ENCODE measurements at regions not wholly inside any gene's neighbourhood (a gene's known extent, or its start where the extent isn't known, plus 50 kb on each side); places are given as distances from the start of the nearest gene placed in this dataset.

DNA sequence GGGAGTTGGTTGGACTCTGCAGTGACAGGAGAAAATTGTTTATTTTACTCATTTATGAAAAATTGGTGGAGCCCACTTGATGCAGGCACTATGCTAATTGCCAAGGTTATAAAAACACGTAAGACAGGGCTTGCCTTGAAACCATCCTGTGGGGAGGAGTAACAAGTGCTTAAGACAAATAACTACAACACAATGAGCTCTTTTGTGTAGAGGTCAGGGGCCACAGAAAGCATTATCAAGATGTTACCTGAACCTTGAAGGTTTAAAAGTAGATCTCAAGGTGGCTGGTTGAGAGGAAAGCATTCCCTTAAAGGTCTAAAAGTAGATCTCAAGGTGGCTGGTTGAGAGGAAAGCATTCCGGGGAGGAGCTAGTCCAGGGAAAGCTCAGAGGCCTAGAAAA lies 381.8 kb upstream of the POU3F3 start:
- Histone ChIP-seq H3K27me3 (ENCODE audit: control insufficient read depth in 1 of 2, insufficient read depth in 2 of 2, low read length in 2 of 2) (no peaks in the 10 kb centered on the region), H3K4me1 (ENCODE audit: control insufficient read depth in 2 of 2, insufficient read depth in 2 of 2, low read length in 1 of 2) (no peaks in the 10 kb centered on the region), H3K27ac (ENCODE audit: low read depth in 2 of 2, low read length in 1 of 2) (no peak overlapping the region), H3K36me3 (ENCODE audit: control insufficient read depth in 2 of 2, insufficient read depth in 2 of 2, low read length in 1 of 2) (no peaks in the 10 kb centered on the region), H3K4me3 (ENCODE audit: low read depth in 1 of 2, low read length in 2 of 2) (no peak overlapping the region), H3K9me3 (ENCODE audit: control insufficient read depth in 2 of 2, insufficient read depth in 1 of 2, low read depth in 1 of 2, low read length in 1 of 2) (no peaks in the 10 kb centered on the region)
- 74 to 84% methylated on average over 2 of the region's 2 CpGs for WGBS, 2 donors

- Histone ChIP-seq H3K27me3 (ENCODE audit: control insufficient read depth in 1 of 2, insufficient read depth in 2 of 2, low read length in 2 of 2) (no peaks in the 10 kb centered on the region), H3K4me1 (ENCODE audit: control insufficient read depth in 2 of 2, insufficient read depth in 2 of 2, low read length in 1 of 2) (no peaks in the 10 kb centered on the region), H3K9me3 (ENCODE audit: control insufficient read depth in 2 of 2, insufficient read depth in 1 of 2, low read depth in 1 of 2, low read length in 1 of 2) (no peaks in the 10 kb centered on the region), H3K36me3 (ENCODE audit: control insufficient read depth in 2 of 2, insufficient read depth in 2 of 2, low read length in 1 of 2) (no peaks in the 10 kb centered on the region), H3K4me3 (ENCODE audit: low read depth in 1 of 2, low read length in 2 of 2) (no peak overlapping the region), H3K27ac (ENCODE audit: low read depth in 2 of 2, low read length in 1 of 2) (no peak overlapping the region)
- 66 to 82% methylated on average over 2 of the region's 2 CpGs for WGBS, 2 donors
Measured at GRCh38 chr2:104473546-104473945, 380.4 kb upstream of the POU3F3 start.

DNA sequence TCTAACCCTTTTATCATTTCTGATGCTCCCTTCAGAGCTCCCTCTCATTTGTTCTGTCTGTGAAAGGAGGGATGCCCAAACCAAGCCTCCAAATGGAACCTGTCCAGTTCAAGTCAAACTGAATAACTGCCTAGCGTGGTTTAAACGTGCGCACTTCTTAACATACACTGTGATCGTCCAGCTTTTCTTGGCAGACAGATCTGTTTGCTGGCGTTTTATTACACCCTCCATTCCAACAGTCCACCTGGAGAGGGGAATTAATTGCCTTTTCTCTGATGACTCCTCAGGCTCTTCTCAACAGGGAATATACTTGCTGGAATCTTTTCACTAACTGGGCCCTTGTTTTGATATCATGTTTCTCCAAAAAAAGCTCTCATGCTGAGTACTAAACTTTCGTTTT lies 379.2 kb upstream of the POU3F3 start:
- 72 to 80% methylated on average over 6 of the region's 6 CpGs for WGBS, 2 donors
- no peaks in the 10 kb centered on the region for H3K36me3 ChIP-seq (ENCODE audit: control insufficient read depth in 2 of 2, insufficient read depth in 2 of 2, low read length in 1 of 2)
- no peak overlapping the region for H3K4me3 ChIP-seq (ENCODE audit: low read depth in 1 of 2, low read length in 2 of 2)

DNA sequence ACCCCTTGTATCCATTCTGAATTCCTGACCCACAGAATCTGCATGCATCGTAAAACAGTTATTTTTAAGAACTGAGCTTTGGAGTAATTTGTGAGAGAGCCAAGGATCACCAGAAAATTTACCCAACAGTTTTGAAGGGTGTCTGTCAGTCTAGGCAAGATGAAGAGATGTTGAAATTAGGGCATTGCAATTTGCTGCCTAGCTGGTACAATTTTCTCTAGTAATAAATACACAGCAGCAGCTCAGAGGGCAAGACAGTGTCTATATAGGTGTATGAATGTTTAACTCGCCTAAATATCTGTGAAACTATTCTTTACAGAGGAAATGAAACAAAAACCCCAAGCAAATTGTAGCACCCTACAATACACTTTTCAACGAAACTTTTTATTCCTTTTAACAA lies 377.8 kb upstream of the POU3F3 start:
- peaks cover 0 to 3% of the 10 kb centered on the region in 2 donors for H3K9me3 ChIP-seq (ENCODE audit: control insufficient read depth in 2 of 2, insufficient read depth in 1 of 2, low read depth in 1 of 2, low read length in 1 of 2)

More for the DNA sequence above, 379.2 kb upstream of the POU3F3 start:
- Histone ChIP-seq H3K4me1 (ENCODE audit: control insufficient read depth in 2 of 2, insufficient read depth in 2 of 2, low read length in 1 of 2) (no peaks in the 10 kb centered on the region), H3K9me3 (ENCODE audit: control insufficient read depth in 2 of 2, insufficient read depth in 1 of 2, low read depth in 1 of 2, low read length in 1 of 2) (no peaks in the 10 kb centered on the region), H3K27ac (ENCODE audit: low read depth in 2 of 2, low read length in 1 of 2) (no peak overlapping the region), H3K27me3 (ENCODE audit: control insufficient read depth in 1 of 2, insufficient read depth in 2 of 2, low read length in 2 of 2) (no peaks in the 10 kb centered on the region)

DNA sequence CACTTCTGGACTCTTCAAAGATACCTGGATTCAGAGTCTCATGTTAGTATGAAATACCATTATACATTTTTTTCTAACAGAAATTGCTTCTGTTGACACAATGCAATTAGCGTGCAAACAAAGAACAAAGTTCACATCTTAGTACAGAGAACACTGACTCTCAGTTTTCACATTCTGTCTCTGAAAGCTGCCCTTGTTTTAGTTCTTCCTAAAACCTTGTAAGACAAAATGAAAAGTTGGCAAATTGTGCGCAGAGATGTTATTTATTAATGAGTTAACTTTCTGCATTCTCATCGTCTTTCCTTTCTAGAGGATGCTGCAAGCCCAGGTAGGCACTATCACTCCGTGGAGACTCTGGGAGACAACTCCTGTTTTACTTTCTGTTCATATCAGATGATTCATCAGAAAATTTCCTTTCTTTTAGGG lies 377.3 kb upstream of the POU3F3 start:
- 52 to 57% methylated on average over 4 of the region's 4 CpGs for WGBS, 2 donors
- no peaks in the 10 kb centered on the region for H3K4me1 ChIP-seq (ENCODE audit: control insufficient read depth in 2 of 2, insufficient read depth in 2 of 2, low read length in 1 of 2)
- H3K36me3 ChIP-seq (ENCODE audit: control insufficient read depth in 2 of 2, insufficient read depth in 2 of 2, low read length in 1 of 2), result no peaks in the 10 kb centered on the region
- no peak overlapping the region for H3K4me3 ChIP-seq (ENCODE audit: low read depth in 1 of 2, low read length in 2 of 2)
- H3K27me3 ChIP-seq (ENCODE audit: control insufficient read depth in 1 of 2, insufficient read depth in 2 of 2, low read length in 2 of 2), result no peaks in the 10 kb centered on the region
- peaks cover 0 to 3% of the 10 kb centered on the region in 2 donors for H3K9me3 ChIP-seq (ENCODE audit: control insufficient read depth in 2 of 2, insufficient read depth in 1 of 2, low read depth in 1 of 2, low read length in 1 of 2)
- no peak overlapping the region for H3K27ac ChIP-seq (ENCODE audit: low read depth in 2 of 2, low read length in 1 of 2)

More for the DNA sequence above, 377.8 kb upstream of the POU3F3 start:
- 62 to 66% methylated on average over 3 of the region's 3 CpGs for WGBS, 2 donors
- no peak overlapping the region for H3K4me3 ChIP-seq (ENCODE audit: low read depth in 1 of 2, low read length in 2 of 2)
- H3K27me3 ChIP-seq (ENCODE audit: control insufficient read depth in 1 of 2, insufficient read depth in 2 of 2, low read length in 2 of 2), result no peaks in the 10 kb centered on the region
- H3K36me3 ChIP-seq (ENCODE audit: control insufficient read depth in 2 of 2, insufficient read depth in 2 of 2, low read length in 1 of 2), result no peaks in the 10 kb centered on the region
- H3K4me1 ChIP-seq (ENCODE audit: control insufficient read depth in 2 of 2, insufficient read depth in 2 of 2, low read length in 1 of 2), result no peaks in the 10 kb centered on the region
- H3K27ac ChIP-seq (ENCODE audit: low read depth in 2 of 2, low read length in 1 of 2), result no peak overlapping the region

GRCh38 chr2:104481341-104481740 lies 372.6 kb upstream of the POU3F3 start:
- Histone ChIP-seq H3K27me3 (ENCODE audit: control insufficient read depth in 1 of 2, insufficient read depth in 2 of 2, low read length in 2 of 2) (no peaks in the 10 kb centered on the region), H3K9me3 (ENCODE audit: control insufficient read depth in 2 of 2, insufficient read depth in 1 of 2, low read depth in 1 of 2, low read length in 1 of 2) (peaks cover 0 to 3% of the 10 kb centered on the region in 2 donors), H3K36me3 (ENCODE audit: control insufficient read depth in 2 of 2, insufficient read depth in 2 of 2, low read length in 1 of 2) (no peaks in the 10 kb centered on the region), H3K27ac (ENCODE audit: low read depth in 2 of 2, low read length in 1 of 2) (no peak overlapping the region), H3K4me3 (ENCODE audit: low read depth in 1 of 2, low read length in 2 of 2) (no peak overlapping the region), H3K4me1 (ENCODE audit: control insufficient read depth in 2 of 2, insufficient read depth in 2 of 2, low read length in 1 of 2) (no peaks in the 10 kb centered on the region)
- 71 to 76% methylated on average over 6 of the region's 6 CpGs for WGBS, 2 donors

DNA sequence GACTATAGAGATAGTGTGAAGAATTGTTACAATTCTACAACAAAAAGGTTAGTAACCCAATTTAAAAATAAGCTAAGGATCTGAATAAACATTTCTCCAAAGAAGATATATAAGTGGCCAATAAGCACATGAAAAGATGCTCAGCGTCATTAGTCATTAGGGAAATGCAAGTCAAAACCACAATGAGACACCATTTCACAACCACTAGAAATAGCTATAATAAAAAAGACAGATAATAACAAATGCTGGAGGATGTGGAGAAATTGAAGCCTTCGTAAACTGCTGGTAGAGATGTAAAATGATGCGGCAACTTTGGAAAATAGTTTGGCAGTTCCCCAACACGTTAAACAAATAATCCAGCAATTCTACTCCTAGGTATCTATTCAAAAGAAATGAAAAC lies 366.5 kb upstream of the POU3F3 start:
- Histone ChIP-seq H3K27ac (ENCODE audit: low read depth in 2 of 2, low read length in 1 of 2) (no peak overlapping the region), H3K36me3 (ENCODE audit: control insufficient read depth in 2 of 2, insufficient read depth in 2 of 2, low read length in 1 of 2) (no peaks in the 10 kb centered on the region), H3K9me3 (ENCODE audit: control insufficient read depth in 2 of 2, insufficient read depth in 1 of 2, low read depth in 1 of 2, low read length in 1 of 2) (no peaks in the 10 kb centered on the region), H3K4me3 (ENCODE audit: low read depth in 1 of 2, low read length in 2 of 2) (no peak overlapping the region), H3K27me3 (ENCODE audit: control insufficient read depth in 1 of 2, insufficient read depth in 2 of 2, low read length in 2 of 2) (no peaks in the 10 kb centered on the region), H3K4me1 (ENCODE audit: control insufficient read depth in 2 of 2, insufficient read depth in 2 of 2, low read length in 1 of 2) (no peaks in the 10 kb centered on the region)
- WGBS, 2 donors, result 71 to 73% methylated on average over 4 of the region's 4 CpGs

DNA sequence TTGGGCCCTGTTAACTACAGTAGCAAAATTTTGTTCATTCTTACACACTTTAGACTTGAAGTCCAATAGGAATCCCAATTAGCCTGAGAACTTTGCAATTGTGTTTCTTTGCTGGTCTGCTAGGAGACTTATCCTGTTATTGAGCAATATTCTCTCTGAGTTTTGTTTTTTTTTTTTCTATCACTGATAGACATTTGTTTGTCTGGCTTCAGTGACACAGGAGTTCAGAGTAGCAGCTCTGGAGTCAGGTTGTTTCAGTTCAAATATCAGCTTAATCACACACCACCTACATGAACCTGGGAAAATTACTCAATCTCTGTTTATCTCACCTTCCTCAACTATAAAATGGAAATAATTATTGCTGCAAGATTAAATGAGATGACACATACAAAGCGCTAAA lies 360.2 kb upstream of the POU3F3 start:
- 57 to 59% methylated on average over 1 of the region's 1 CpG for WGBS, 2 donors
- no peak overlapping the region for H3K4me3 ChIP-seq (ENCODE audit: low read depth in 1 of 2, low read length in 2 of 2)
- no peak overlapping the region for H3K27ac ChIP-seq (ENCODE audit: low read depth in 2 of 2, low read length in 1 of 2)

GRCh38 chr2:104501342-104501741 lies 352.6 kb upstream of the POU3F3 start:
- 87 to 91% methylated on average over 6 of the region's 6 CpGs for WGBS, 2 donors
- Histone ChIP-seq H3K4me1 (ENCODE audit: control insufficient read depth in 2 of 2, insufficient read depth in 2 of 2, low read length in 1 of 2) (no peaks in the 10 kb centered on the region), H3K27ac (ENCODE audit: low read depth in 2 of 2, low read length in 1 of 2) (no peak overlapping the region), H3K36me3 (ENCODE audit: control insufficient read depth in 2 of 2, insufficient read depth in 2 of 2, low read length in 1 of 2) (no peaks in the 10 kb centered on the region), H3K27me3 (ENCODE audit: control insufficient read depth in 1 of 2, insufficient read depth in 2 of 2, low read length in 2 of 2) (no peaks in the 10 kb centered on the region), H3K9me3 (ENCODE audit: control insufficient read depth in 2 of 2, insufficient read depth in 1 of 2, low read depth in 1 of 2, low read length in 1 of 2) (no peaks in the 10 kb centered on the region), H3K4me3 (ENCODE audit: low read depth in 1 of 2, low read length in 2 of 2) (no peak overlapping the region)

More for the DNA sequence above, 360.2 kb upstream of the POU3F3 start:
- no peaks in the 10 kb centered on the region for H3K36me3 ChIP-seq (ENCODE audit: control insufficient read depth in 2 of 2, insufficient read depth in 2 of 2, low read length in 1 of 2)
- H3K4me1 ChIP-seq (ENCODE audit: control insufficient read depth in 2 of 2, insufficient read depth in 2 of 2, low read length in 1 of 2), result no peaks in the 10 kb centered on the region
- H3K9me3 ChIP-seq (ENCODE audit: control insufficient read depth in 2 of 2, insufficient read depth in 1 of 2, low read depth in 1 of 2, low read length in 1 of 2), result no peaks in the 10 kb centered on the region
- H3K27me3 ChIP-seq (ENCODE audit: control insufficient read depth in 1 of 2, insufficient read depth in 2 of 2, low read length in 2 of 2), result no peaks in the 10 kb centered on the region

GRCh38 chr2:104501929-104502328 lies 352.0 kb upstream of the POU3F3 start:
- Histone ChIP-seq H3K36me3 (ENCODE audit: control insufficient read depth in 2 of 2, insufficient read depth in 2 of 2, low read length in 1 of 2) (no peaks in the 10 kb centered on the region), H3K27me3 (ENCODE audit: control insufficient read depth in 1 of 2, insufficient read depth in 2 of 2, low read length in 2 of 2) (no peaks in the 10 kb centered on the region), H3K27ac (ENCODE audit: low read depth in 2 of 2, low read length in 1 of 2) (no peak overlapping the region), H3K4me3 (ENCODE audit: low read depth in 1 of 2, low read length in 2 of 2) (no peak overlapping the region), H3K4me1 (ENCODE audit: control insufficient read depth in 2 of 2, insufficient read depth in 2 of 2, low read length in 1 of 2) (no peaks in the 10 kb centered on the region), H3K9me3 (ENCODE audit: control insufficient read depth in 2 of 2, insufficient read depth in 1 of 2, low read depth in 1 of 2, low read length in 1 of 2) (no peaks in the 10 kb centered on the region)
- 88 to 90% methylated on average over 14 of the region's 14 CpGs for WGBS, 2 donors
